ENCODE measurements at regions not wholly inside any gene's neighbourhood (a gene's known extent, or its start where the extent isn't known, plus 50 kb on each side); places are given as distances from the start of the nearest gene placed in this dataset.

- TF ChIP-seq, protein P1, sequence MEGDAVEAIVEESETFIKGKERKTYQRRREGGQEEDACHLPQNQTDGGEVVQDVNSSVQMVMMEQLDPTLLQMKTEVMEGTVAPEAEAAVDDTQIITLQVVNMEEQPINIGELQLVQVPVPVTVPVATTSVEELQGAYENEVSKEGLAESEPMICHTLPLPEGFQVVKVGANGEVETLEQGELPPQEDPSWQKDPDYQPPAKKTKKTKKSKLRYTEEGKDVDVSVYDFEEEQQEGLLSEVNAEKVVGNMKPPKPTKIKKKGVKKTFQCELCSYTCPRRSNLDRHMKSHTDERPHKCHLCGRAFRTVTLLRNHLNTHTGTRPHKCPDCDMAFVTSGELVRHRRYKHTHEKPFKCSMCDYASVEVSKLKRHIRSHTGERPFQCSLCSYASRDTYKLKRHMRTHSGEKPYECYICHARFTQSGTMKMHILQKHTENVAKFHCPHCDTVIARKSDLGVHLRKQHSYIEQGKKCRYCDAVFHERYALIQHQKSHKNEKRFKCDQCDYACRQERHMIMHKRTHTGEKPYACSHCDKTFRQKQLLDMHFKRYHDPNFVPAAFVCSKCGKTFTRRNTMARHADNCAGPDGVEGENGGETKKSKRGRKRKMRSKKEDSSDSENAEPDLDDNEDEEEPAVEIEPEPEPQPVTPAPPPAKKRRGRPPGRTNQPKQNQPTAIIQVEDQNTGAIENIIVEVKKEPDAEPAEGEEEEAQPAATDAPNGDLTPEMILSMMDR (IDR thresholded peaks at IDR 0.05; ENCODE audit: low read depth, low read length), result no peak
- H3K4me3 ChIP-seq (ENCODE audit: low read depth, low read length), result no peak overlapping the region
These were observed 535.9 kb upstream of the VRK2 start for GRCh38 chr2:57510704-57511103.

- TF ChIP-seq, protein P1 (IDR thresholded peaks at IDR 0.05; ENCODE audit: low read depth, low read length), result no peak
These were observed 531.2 kb upstream of the VRK2 start for GRCh38 chr2:57515366-57515765.

DNA sequence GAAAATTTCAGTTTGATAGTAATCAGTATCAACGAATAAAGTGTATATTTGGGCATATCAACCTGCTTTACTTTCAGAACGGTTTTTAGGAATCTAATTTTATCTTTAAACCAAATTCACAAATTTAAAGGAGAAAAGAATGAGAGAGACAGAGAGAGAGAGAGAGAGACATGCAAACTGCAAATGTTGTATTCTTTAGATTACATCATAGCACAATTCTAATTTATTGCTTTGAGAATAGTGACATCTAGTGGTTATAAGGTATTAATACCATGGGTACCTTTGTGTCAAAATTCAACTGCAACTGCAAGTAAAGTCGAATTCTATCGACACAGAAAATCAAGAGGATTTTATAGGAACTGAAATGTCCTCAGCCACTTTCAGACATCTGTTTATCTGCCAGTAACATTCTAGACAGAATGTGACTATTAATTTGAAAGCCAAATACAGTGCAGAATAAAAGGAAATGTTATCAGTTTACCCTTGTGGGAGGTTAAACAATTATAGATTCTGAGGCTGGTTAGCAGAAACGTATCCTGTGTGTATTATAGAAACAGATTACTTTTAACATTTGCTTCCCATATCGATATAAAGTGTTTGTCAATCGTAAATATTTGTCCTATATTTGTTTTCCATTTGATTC lies 529.8 kb upstream of the VRK2 start:
- H3K4me3 ChIP-seq (ENCODE audit: low read depth, low read length), result no peak overlapping the region

More at GRCh38 chr2:57515366-57515765, 531.2 kb upstream of the VRK2 start:
- H3K4me3 ChIP-seq (ENCODE audit: low read depth, low read length), result no peak overlapping the region

GRCh38 chr2:57523304-57523703 lies 523.3 kb upstream of the VRK2 start:
- no peak overlapping the region for H3K4me3 ChIP-seq (ENCODE audit: low read depth, low read length)
- TF ChIP-seq, protein P1 (IDR thresholded peaks at IDR 0.05; ENCODE audit: low read depth, low read length), result no peak

More for the DNA sequence above, 529.8 kb upstream of the VRK2 start:
- TF ChIP-seq, protein P1 (IDR thresholded peaks at IDR 0.05; ENCODE audit: low read depth, low read length), result no peak

DNA sequence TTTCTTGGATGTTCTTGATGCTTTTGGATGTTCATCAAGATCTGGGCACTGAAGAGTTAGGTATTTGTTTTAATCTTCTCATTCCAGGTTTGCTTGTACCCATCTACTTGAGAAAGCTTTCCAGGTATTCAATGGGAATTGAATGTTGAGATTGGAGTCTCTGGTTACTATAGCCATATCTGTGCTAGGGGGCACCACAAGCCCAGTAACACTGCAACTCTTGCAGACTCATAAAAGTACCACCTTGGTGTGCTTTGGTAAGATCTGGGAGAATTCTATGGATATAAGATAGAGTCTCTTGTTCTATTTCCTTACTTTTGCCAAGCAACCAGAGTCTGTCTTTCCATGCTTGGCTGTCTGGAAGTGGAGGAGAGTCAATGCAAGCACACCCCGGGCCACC lies 518.9 kb upstream of the VRK2 start:
- TF ChIP-seq, protein P1 (IDR thresholded peaks at IDR 0.05; ENCODE audit: low read depth, low read length), result no peak
- no peak overlapping the region for H3K4me3 ChIP-seq (ENCODE audit: low read depth, low read length)

GRCh38 chr2:57528499-57528898 lies 518.1 kb upstream of the VRK2 start:
- no peak overlapping the region for H3K4me3 ChIP-seq (ENCODE audit: low read depth, low read length)
- TF ChIP-seq, protein P1 (IDR thresholded peaks at IDR 0.05; ENCODE audit: low read depth, low read length), result no peak

DNA sequence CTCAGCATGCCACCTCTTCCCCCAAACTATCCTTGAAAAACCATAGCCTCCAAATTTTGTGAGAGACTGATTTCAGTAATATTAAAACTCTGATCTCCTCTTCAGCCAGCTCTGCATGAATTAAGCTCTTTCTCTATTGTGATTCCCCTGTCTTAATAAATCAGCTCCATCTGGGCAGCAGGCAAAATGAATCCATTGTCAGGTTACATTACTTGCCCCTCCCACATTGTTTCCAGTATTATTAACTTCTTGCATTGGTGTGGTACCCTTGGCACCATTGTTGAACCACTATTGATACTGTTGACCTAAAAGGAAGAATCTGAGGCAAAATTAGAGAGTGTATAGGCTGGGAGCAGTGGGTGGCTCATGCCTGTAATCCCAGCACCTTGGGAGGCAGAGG lies 512.2 kb upstream of the VRK2 start:
- TF ChIP-seq, protein P1 (IDR thresholded peaks at IDR 0.05; ENCODE audit: low read depth, low read length), result no peak
- no peak overlapping the region for H3K4me3 ChIP-seq (ENCODE audit: low read depth, low read length)
